H9 (cell line): ENCODE measurements at regions not wholly inside any gene's neighbourhood (a gene's known extent, or its start where the extent isn't known, plus 50 kb on each side); places are given as distances from the start of the nearest gene placed in this dataset.

Experiments used
- DNase-seq: peaks from one replicate; pipeline ENCODE4 v3.0.0-alpha.2; 2017
- H2AFZ ChIP-seq: one replicate; pipeline ENCODE4 v1.6.1; 2013; ENCODE audit warnings: mild to moderate bottlenecking, low read length, control low read depth, moderate library complexity
- H2AK5ac ChIP-seq: 2 replicates; pipeline ENCODE4 v1.6.1; 2013; ENCODE audit warnings: low read length, control low read depth, mixed read lengths; ENCODE audit not compliant: insufficient read length
- H2BK120ac ChIP-seq: one replicate; pipeline ENCODE4 v1.6.1; 2013; ENCODE audit warnings: low read depth, mild to moderate bottlenecking, low read length, control low read depth, inconsistent platforms; ENCODE audit not compliant: poor library complexity, severe bottlenecking
- H2BK12ac ChIP-seq: 2 replicates; pipeline ENCODE4 v1.6.1; 2013; ENCODE audit warnings: low read length, control low read depth, mixed read lengths, low read depth; ENCODE audit not compliant: insufficient read length
- H2BK15ac ChIP-seq: 2 replicates; pipeline ENCODE4 v1.6.1; 2013; ENCODE audit warnings: low read depth, low read length, control low read depth
- H2BK20ac ChIP-seq: one replicate; pipeline ENCODE4 v1.6.1; 2013; ENCODE audit warnings: low read depth, mild to moderate bottlenecking, low read length, control low read depth, inconsistent platforms; ENCODE audit not compliant: poor library complexity, severe bottlenecking
- H2BK5ac ChIP-seq: 2 replicates; pipeline ENCODE4 v1.6.1; 2013; ENCODE audit warnings: low read length, control low read depth, mixed read lengths; ENCODE audit not compliant: insufficient read length
- H3K14ac ChIP-seq: 2 replicates; pipeline ENCODE4 v1.6.1; 2013; ENCODE audit warnings: low read length, control low read depth; ENCODE audit not compliant: insufficient read depth
- H3K18ac ChIP-seq: 2 replicates; pipeline ENCODE4 v1.6.1; 2013; ENCODE audit warnings: low read depth, mild to moderate bottlenecking, mixed read lengths, low read length, control low read depth; ENCODE audit not compliant: insufficient read length
- H3K23ac ChIP-seq: 2 replicates; pipeline ENCODE4 v1.6.1; 2013; ENCODE audit warnings: low read length, control low read depth, mixed read lengths, low read depth; ENCODE audit not compliant: insufficient read length
- H3K23me2 ChIP-seq: 2 replicates; pipeline ENCODE4 v1.6.1; 2013; ENCODE audit warnings: low read depth, mild to moderate bottlenecking, mixed read lengths, low read length, control low read depth; ENCODE audit not compliant: insufficient read length, poor library complexity, severe bottlenecking
- H3K27ac ChIP-seq: 2 replicates; pipeline ENCODE4 v1.5.1; 2013; ENCODE audit warnings: low read length, control low read depth, mixed read lengths, low read depth; ENCODE audit not compliant: insufficient read length
- H3K27me3 ChIP-seq: 2 replicates; pipeline ENCODE4 v1.6.1; 2013; ENCODE audit warnings: low read length, control low read depth, inconsistent platforms; ENCODE audit not compliant: insufficient read depth
- H3K4ac ChIP-seq: 2 replicates; pipeline ENCODE4 v1.6.1; 2013; ENCODE audit warnings: low read depth, mild to moderate bottlenecking, control low read depth, inconsistent platforms, low read length, moderate library complexity
- H3K4me1 ChIP-seq: 2 replicates; pipeline ENCODE4 v1.6.1; 2013; ENCODE audit warnings: low read length, control low read depth, inconsistent platforms; ENCODE audit not compliant: insufficient read depth
- H3K4me2 ChIP-seq: 2 replicates; pipeline ENCODE4 v1.6.1; 2013; ENCODE audit warnings: low read length, control low read depth, mixed read lengths; ENCODE audit not compliant: insufficient read length, insufficient read depth
- H3K56ac ChIP-seq: 2 replicates; pipeline ENCODE4 v1.6.1; 2013; ENCODE audit warnings: low read depth, mild to moderate bottlenecking, mixed read lengths, low read length, control low read depth; ENCODE audit not compliant: insufficient read length
- H3K79me1 ChIP-seq: 2 replicates; pipeline ENCODE4 v1.6.1; 2013; ENCODE audit warnings: low read depth, mild to moderate bottlenecking, moderate library complexity, low read length, control low read depth, inconsistent platforms; ENCODE audit not compliant: insufficient read depth, poor library complexity, severe bottlenecking
- H3K79me2 ChIP-seq: 2 replicates; pipeline ENCODE4 v1.6.1; 2013; ENCODE audit warnings: low read length, control low read depth, inconsistent platforms; ENCODE audit not compliant: insufficient read depth
- H3K9ac ChIP-seq: 2 replicates; pipeline ENCODE4 v1.6.1; 2013; ENCODE audit warnings: low read length, control low read depth, mixed read lengths; ENCODE audit not compliant: insufficient read length; ENCODE audit errors: extremely low read depth
- H3K9me3 ChIP-seq: one replicate; pipeline ENCODE4 v1.6.1; 2013; ENCODE audit warnings: low read depth, low read length, inconsistent platforms; ENCODE audit not compliant: control insufficient read depth
- H3T11ph ChIP-seq: one replicate; pipeline ENCODE4 v1.6.1; 2013; ENCODE audit warnings: mild to moderate bottlenecking, low read length, control low read depth, inconsistent platforms
- H4K20me1 ChIP-seq: one replicate; pipeline ENCODE4 v1.6.1; 2013; ENCODE audit not compliant: control insufficient read depth, insufficient read length, insufficient read depth
- H4K5ac ChIP-seq: 2 replicates; pipeline ENCODE4 v1.6.1; 2013; ENCODE audit warnings: low read depth, mild to moderate bottlenecking, mixed read lengths, low read length, control low read depth; ENCODE audit not compliant: insufficient read length
- H4K8ac ChIP-seq: replicated peaks from 2 replicates; pipeline ENCODE4 v1.6.1; 2013; ENCODE audit warnings: low read length, control low read depth, mixed read lengths, low read depth; ENCODE audit not compliant: insufficient read length
- H4K91ac ChIP-seq: 2 replicates; pipeline ENCODE4 v1.6.1; 2013; ENCODE audit warnings: low read depth, mild to moderate bottlenecking, moderate library complexity, mixed read lengths, low read length, control low read depth; ENCODE audit not compliant: insufficient read length
- H3K27ac Mint-ChIP-seq, 3 experiments: 2 replicates in 2 of 3; 3 replicates in 1 of 3; pipeline ENCODE4 v1.8.0; 2020 to 2021; ENCODE audit warnings: mixed read lengths in 3 of 3, mild to moderate bottlenecking in 1 of 3, moderate library complexity in 1 of 3
- H3K27me3 Mint-ChIP-seq: 2 replicates; pipeline ENCODE4 v1.8.0; 2021; ENCODE audit warnings: low read depth, mild to moderate bottlenecking, moderate library complexity, mixed read lengths
- H3K36me3 Mint-ChIP-seq, 3 experiments: 2 replicates in 2 of 3; 3 replicates in 1 of 3; pipeline ENCODE4 v1.8.0; 2020 to 2021; ENCODE audit warnings: low read depth in 3 of 3, mixed read lengths in 3 of 3; ENCODE audit not compliant: insufficient read depth in 1 of 3
- H3K4me1 Mint-ChIP-seq, 2 experiments: 2 replicates each; pipeline ENCODE4 v1.8.0; 2020; ENCODE audit warnings: mixed read lengths in 2 of 2
- H3K4me3 Mint-ChIP-seq, 2 experiments: 2 replicates in 1 of 2; 3 replicates in 1 of 2; pipeline ENCODE4 v1.8.0; 2020 to 2021; ENCODE audit warnings: mild to moderate bottlenecking in 2 of 2, mixed read lengths in 2 of 2, moderate library complexity in 1 of 2
- H3K9me3 Mint-ChIP-seq, 2 experiments: 2 replicates in 1 of 2; 3 replicates in 1 of 2; pipeline ENCODE4 v1.8.0; 2020; ENCODE audit warnings: mild to moderate bottlenecking in 2 of 2, mixed read lengths in 2 of 2, moderate library complexity in 1 of 2
- CTCF ChIP-seq: fragments of 200-600 bp; sonication (generic); conservative IDR thresholded peaks from 3 replicates; pipeline ENCODE4 v1.8.0; 2021; ENCODE audit warnings: antibody characterized with exemption, mild to moderate bottlenecking

GRCh38 chr20:43305749-43306148 lies 116.0 kb upstream of the PTPRT start:
- no peak overlapping the region for H4K8ac ChIP-seq
- peaks cover 20 to 22% of the 10 kb centered on the region in 2 experiments for H3K9me3 Mint-ChIP-seq
- H3K23ac ChIP-seq: no peak overlapping the region
- no peaks in the 10 kb centered on the region for H3K27me3 ChIP-seq
- H3K4me2 ChIP-seq: no peak overlapping the region
- H3K18ac ChIP-seq: no peak overlapping the region
- no peak overlapping the region for H4K91ac ChIP-seq
- no peak for TF ChIP-seq CTCF
- H3K14ac ChIP-seq: no peak overlapping the region
- no peak for DNase-seq
- no peak overlapping the region for H3T11ph ChIP-seq
- H2BK12ac ChIP-seq: no peak overlapping the region
- H2AFZ ChIP-seq: no peak overlapping the region
- H3K27ac Mint-ChIP-seq: no peak overlapping the region
- no peaks in the 10 kb centered on the region for H4K20me1 ChIP-seq
- H3K4ac ChIP-seq: no peak overlapping the region
- H3K27me3 Mint-ChIP-seq: peaks cover 12% of the 10 kb centered on the region
- H3K4me1 ChIP-seq: no peaks in the 10 kb centered on the region
- H3K4me1 Mint-ChIP-seq: no peaks in the 10 kb centered on the region
- no peak overlapping the region for H3K56ac ChIP-seq
- no peak overlapping the region for H2AK5ac ChIP-seq
- no peak overlapping the region for H2BK120ac ChIP-seq
- no peaks in the 10 kb centered on the region for H3K79me2 ChIP-seq
- H3K23me2 ChIP-seq: no peaks in the 10 kb centered on the region
- H3K79me1 ChIP-seq: no peaks in the 10 kb centered on the region
- H3K27ac ChIP-seq: no peak overlapping the region
- no peak overlapping the region for H4K5ac ChIP-seq
- peaks cover 6% of the 10 kb centered on the region for H3K9me3 ChIP-seq
- H3K9ac ChIP-seq: no peak overlapping the region
- H2BK20ac ChIP-seq: no peak overlapping the region
- H3K4me3 Mint-ChIP-seq: no peak overlapping the region
- H2BK15ac ChIP-seq: no peak overlapping the region
- H3K36me3 Mint-ChIP-seq: peaks cover 1 to 14% (median 4%) of the 10 kb centered on the region in 3 experiments; a peak in 6 of 7 replicates
- H2BK5ac ChIP-seq: no peak overlapping the region
